BJ (cell line): ENCODE measurements at regions not wholly inside any gene's neighbourhood (a gene's known extent, or its start where the extent isn't known, plus 50 kb on each side); places are given as distances from the start of the nearest gene placed in this dataset. TPM values are rescaled to one million over a fixed set of nuclear protein-coding genes. Genes with fewer than 3 reads are reported as not detected.

Experiments
- CTCF ChIA-PET: fragments of 350-600 bp; formaldehyde crosslinking; extraction: SDS; loops from one replicate; lab custom pipeline; 2021; ENCODE audit warnings: antibody characterized with exemption, inconsistent platforms; lab: Yijun Ruan, JAX
- POLR2A ChIA-PET: fragments of 300-600 bp; sonication (Branson Sonifier 250); formaldehyde crosslinking; extraction: SDS; loops from one replicate; lab custom pipeline; 2021; ENCODE audit warnings: antibody characterized with exemption; lab: Charles Lee
- DNase-seq: peaks from one replicate; pipeline ENCODE4 v3.0.0-alpha.2; 2011; ENCODE audit warnings: low read depth
- H3K27me3 ChIP-seq: 2 replicates; pipeline ENCODE4 v1.6.0; 2011; ENCODE audit warnings: low read length; ENCODE audit not compliant: control insufficient read depth, insufficient read depth
- H3K36me3 ChIP-seq: 2 replicates; pipeline ENCODE4 v1.5.1; 2011; ENCODE audit warnings: low read length; ENCODE audit not compliant: control insufficient read depth, insufficient read depth
- H3K4me3 ChIP-seq: 2 replicates; pipeline ENCODE4 v1.5.1; 2011; ENCODE audit warnings: low read depth, mild to moderate bottlenecking, control low read depth, low read length
- CTCF ChIP-seq: IDR thresholded peaks from 2 replicates; pipeline ENCODE4 v1.5.1; 2011; ENCODE audit warnings: low read depth, mild to moderate bottlenecking, control low read depth, inconsistent platforms, low read length, moderate library complexity; ENCODE audit not compliant: insufficient read depth
- small RNA-seq: library from RNA; depleted of rRNA; stranded (forward); fragments of <200 nt; gene quantifications from one replicate; pipeline ENCODE3, GENCODE V24; 2012; ENCODE audit warnings: low replicate concordance, low read depth; ENCODE audit not compliant: insufficient read length

- TF ChIP-seq CTCF, result no peak
- no peak for DNase-seq
Measured at GRCh38 chr4:127580891-127581290, 51.9 kb upstream of the INTU start.

More at GRCh38 chr4:127580891-127581290, 51.9 kb upstream of the INTU start:
- ChIA-PET POLR2A (no interaction called here), CTCF (no interaction called here)
- H3K4me3 ChIP-seq, result no peak overlapping the region
- no peaks in the 10 kb centered on the region; the same call in 1 of the 2 replicates for H3K27me3 ChIP-seq
- H3K36me3 ChIP-seq, result no peaks in the 10 kb centered on the region

Small RNA genes in the stretch of these regions (small RNA-seq; reads per million reads assigned to genes)
- gene RF00019, result not detected
